GM12878 (cell line): ENCODE measurements at regions not wholly inside any gene's neighbourhood (a gene's known extent, or its start where the extent isn't known, plus 50 kb on each side); places are given as distances from the start of the nearest gene placed in this dataset.

Experiments used
- ATAC-seq: fragments of 200-7000 bp; cut with Tn5 transposase; 3 replicates; pipeline ENCODE4 v1.9.1; 2020; ENCODE audit warnings: mild to moderate bottlenecking, moderate library complexity
- BruUV-seq: library from RNA; stranded (reverse); fragments of 400-500 nt; replicated peaks from 2 replicates; lab custom pipeline; 2021; lab: Mats Ljungman, UMichigan
- CTCF ChIA-PET: fragments of 300-600 bp; sonication (Branson Sonifier 250); formaldehyde crosslinking; extraction: SDS; loops from one replicate; lab custom pipeline; 2021; ENCODE audit warnings: inconsistent platforms; lab: Yijun Ruan, JAX
- POLR2A ChIA-PET: fragments of 350-600 bp; formaldehyde crosslinking; extraction: SDS; loops from one replicate; lab custom pipeline; 2021; ENCODE audit warnings: inconsistent platforms; lab: Charles Lee
- RAD21 ChIA-PET: fragments of 300-600 bp; sonication (Branson Sonifier 250); formaldehyde crosslinking; loops from one replicate; lab custom pipeline; 2023; ENCODE audit warnings: antibody characterized with exemption; ENCODE audit not compliant: unreplicated experiment; lab: Charles Lee
- SMC1A ChIA-PET: fragments of 300-600 bp; sonication (Branson Sonifier 250); formaldehyde crosslinking; loops from one replicate; lab custom pipeline; 2023; ENCODE audit not compliant: unreplicated experiment, uncharacterized antibody; lab: Charles Lee
- DNase-seq: peaks from one replicate; pipeline ENCODE4 v3.0.0-alpha.2; 2011; ENCODE audit warnings: low read depth, low spot score
- FAIRE-seq: peaks from 3 replicates; lab custom pipeline; 2011; peaks lifted over from hg19 to GRCh38; lab: Jason Lieb, UNC
- H2AFZ ChIP-seq: 2 replicates; pipeline ENCODE4 v1.6.0; 2011; ENCODE audit warnings: low read depth, low read length, control low read depth; ENCODE audit not compliant: control insufficient read depth
- H3K27ac ChIP-seq: 2 replicates; pipeline ENCODE4 v1.5.1; 2011; ENCODE audit warnings: control low read depth; ENCODE audit not compliant: control insufficient read depth, insufficient read depth
- H3K27me3 ChIP-seq, 2 experiments: replicated peaks in 1 of 2; 2 replicates each; pipeline versions ENCODE4 v1.6.0 to v1.6.1; 2011; ENCODE audit warnings: low read length in 1 of 2; ENCODE audit not compliant: control insufficient read depth in 2 of 2, insufficient read depth in 2 of 2
- H3K36me3 ChIP-seq, 2 experiments: 2 replicates each; pipeline ENCODE4 v1.5.1; 2011; ENCODE audit warnings: low read length in 1 of 2; ENCODE audit not compliant: control insufficient read depth in 2 of 2, insufficient read depth in 2 of 2
- H3K4me1 ChIP-seq: 2 replicates; pipeline ENCODE4 v1.6.1; 2011; ENCODE audit warnings: mild to moderate bottlenecking, low read length, moderate library complexity, mixed read lengths; ENCODE audit not compliant: control insufficient read depth, insufficient read depth
- H3K4me2 ChIP-seq: 2 replicates; pipeline ENCODE4 v1.6.0; 2011; ENCODE audit warnings: control low read depth; ENCODE audit not compliant: control insufficient read depth, insufficient read depth
- H3K4me3 ChIP-seq: fragments of 200-600 bp; sonication (generic); 2 replicates; pipeline ENCODE4 v1.5.1; 2016
- H3K79me2 ChIP-seq: 2 replicates; pipeline ENCODE4 v1.6.0; 2011; ENCODE audit warnings: low read length; ENCODE audit not compliant: control insufficient read depth, insufficient read depth
- H3K9ac ChIP-seq: 2 replicates; pipeline ENCODE4 v1.8.0; 2011; ENCODE audit warnings: low read length, control low read depth, mixed read lengths; ENCODE audit not compliant: control insufficient read depth, insufficient read depth
- H3K9me3 ChIP-seq: replicated peaks from 3 replicates; pipeline ENCODE4 v1.5.1; 2011; ENCODE audit warnings: mild to moderate bottlenecking, low read length; ENCODE audit not compliant: control insufficient read depth, insufficient read depth
- H4K20me1 ChIP-seq: 2 replicates; pipeline ENCODE4 v1.6.0; 2011; ENCODE audit not compliant: control insufficient read depth, insufficient read depth
- CBX5 ChIP-seq: sonication (generic); IDR thresholded peaks from 2 replicates; pipeline ENCODE4 v1.6.1; 2016; ENCODE audit warnings: low read depth, moderate library complexity, mild to moderate bottlenecking, inconsistent platforms
- CREB1 ChIP-seq: IDR thresholded peaks from 2 replicates; pipeline ENCODE4 v1.6.1; 2012; ENCODE audit warnings: low read depth, mild to moderate bottlenecking, inconsistent platforms
- CTCF ChIP-seq, 3 experiments: IDR thresholded peaks in 2 of 3; conservative IDR thresholded peaks in 1 of 3; 2 replicates each; pipeline ENCODE4 v1.5.1; 2011; ENCODE audit warnings: low read depth in 3 of 3, low read length in 3 of 3, mild to moderate bottlenecking in 3 of 3, control low read depth in 2 of 3, moderate library complexity in 2 of 3, inconsistent platforms in 1 of 3, mixed read lengths in 1 of 3; ENCODE audit not compliant: control insufficient read depth in 2 of 3, insufficient read depth in 1 of 3; ENCODE audit errors: extremely low read depth in 1 of 3
- ELK1 ChIP-seq: IDR thresholded peaks from 2 replicates; pipeline ENCODE4 v1.6.1; 2012; ENCODE audit warnings: low read depth, low read length, improper control_type of control experiment
- MLLT1 ChIP-seq: fragments of 450-650 bp; IDR thresholded peaks from 2 replicates; pipeline ENCODE4 v1.6.1; 2016; ENCODE audit warnings: mild to moderate bottlenecking
- MTA3 ChIP-seq: IDR thresholded peaks from 2 replicates; pipeline ENCODE4 v1.6.1; 2012; ENCODE audit warnings: low read length, inconsistent platforms, borderline replicate concordance
- PBX3 ChIP-seq: IDR thresholded peaks from 2 replicates; pipeline ENCODE4 v1.6.1; 2011; ENCODE audit warnings: mild to moderate bottlenecking, low read depth, low read length, moderate library complexity; ENCODE audit not compliant: insufficient replicate concordance
- RCOR1 ChIP-seq: conservative IDR thresholded peaks from 2 replicates; pipeline ENCODE4 v1.6.1; 2012; ENCODE audit warnings: low read depth, low read length, improper control_type of control experiment
- SIN3A ChIP-seq: IDR thresholded peaks from 2 replicates; pipeline ENCODE4 v1.6.1; 2012; ENCODE audit warnings: low read depth, low read length, improper control_type of control experiment
- SMC3 ChIP-seq: IDR thresholded peaks from 2 replicates; pipeline ENCODE4 v1.6.1; 2011; ENCODE audit warnings: low read length, improper control_type of control experiment, borderline replicate concordance
- SP1 ChIP-seq: IDR thresholded peaks from one replicate; pipeline ENCODE4 v1.6.1; 2011; ENCODE audit warnings: low read depth, low read length
- TCF7 ChIP-seq: IDR thresholded peaks from 2 replicates; pipeline ENCODE4 v1.6.1; 2014; ENCODE audit warnings: antibody characterized with exemption, borderline replicate concordance
- ZBTB11 ChIP-seq: fragments of 450-650 bp; formaldehyde crosslinking; IDR thresholded peaks from 2 replicates; pipeline ENCODE4 v1.5.0; 2022; ENCODE audit warnings: mild to moderate bottlenecking, missing genetic modification characterization
- WGBS: methylation state at CpG from one replicate; pipeline ENCODE4 v1.1.6; 2016; ENCODE audit warnings: low lambda C conversion rate; ENCODE audit not compliant: insufficient replicate concordance, insufficient coverage; ENCODE audit errors: missing lambda C conversion rate; 5-methylcytosine and 5-hydroxymethylcytosine counted together
- in situ Hi-C: fragments of 300-500 bp; cut with MboI; formaldehyde crosslinking; loops from 9 replicates; pipeline ENCODE4 v1.14.3; 2018; ENCODE audit warnings: mixed read lengths
- intact Hi-C: fragments of 100-400 bp; cut with micrococcal nuclease; formaldehyde crosslinking; loops from one replicate; pipeline ENCODE4 v1.14.2; 2022; ENCODE audit not compliant: unreplicated experiment

- intact Hi-C loops (no loop called here), in situ Hi-C loops (no loop called here)
- Histone ChIP-seq H4K20me1 (no peaks in the 10 kb centered on the region), H3K27ac (no peak overlapping the region), H3K4me3 (no peak overlapping the region), H3K79me2 (no peaks in the 10 kb centered on the region), H3K4me2 (no peak overlapping the region), H3K27me3 (no peaks in the 10 kb centered on the region; a peak in 1 of 4 replicates), H3K36me3 (no peaks in the 10 kb centered on the region), H3K9ac (no peak overlapping the region), H3K9me3 (no peaks in the 10 kb centered on the region; the same call in 2 of the 3 replicates), H3K4me1 (no peaks in the 10 kb centered on the region), H2AFZ (no peak overlapping the region)
- DNase-seq (no peak), FAIRE-seq (no peak), ATAC-seq (no peak)
- CTCF ChIA-PET = interaction anchor here (0.9 to 1.5 kb wide), 3 partner anchors 10 to 219 kb away, joined by 3 to 4 read pairs (median 3); no protein-coding TSS in a partner anchor
- POLR2A ChIA-PET = no interaction called here
- RAD21 ChIA-PET = no interaction called here
- WGBS = 0% methylated on average over 1 of the region's 1 CpG
- BruUV-seq = no TSS peak
- SMC1A ChIA-PET = interaction anchor here (0.9 to 1.8 kb wide), 2 partner anchors 8 to 24 kb away, joined by 3 to 4 read pairs; no protein-coding TSS in a partner anchor
- TF ChIP-seq ELK1 (no peak), TCF7 (no peak), PBX3 (no peak), MTA3 (no peak), SIN3A (no peak), RCOR1 (no peak), MLLT1 (no peak), ZBTB11 (CRISPR knock-in tag) (no peak), CBX5 (no peak), CTCF (IDR thresholded peaks at IDR 0.05 in 2 of 3, conservative IDR thresholded peaks at IDR 0.05 in 1 of 3; ENCODE audit: control insufficient read depth in 2 of 3, extremely low read depth in 1 of 3, insufficient read depth in 1 of 3, low read depth in 3 of 3, low read length in 3 of 3) (peak; percentile 18 to 38 (median 24); a peak in 3 of 6 replicates), CREB1 (no peak), SP1 (no peak), SMC3 (peak; percentile 6; the same call in 1 of the 2 replicates)
Measured at GRCh38 chr5:54766748-54767147, 218.6 kb downstream of the ESM1 start.
